PC-3 (cell line): ENCODE measurements at regions not wholly inside any gene's neighbourhood (a gene's known extent, or its start where the extent isn't known, plus 50 kb on each side); places are given as distances from the start of the nearest gene placed in this dataset.

ENCODE experiments used
- ATAC-seq: fragments of 200-7000 bp; cut with Tn5 transposase; 2 replicates; pipeline ENCODE4 v1.9.1; 2020; ENCODE audit warnings: mild to moderate bottlenecking, moderate library complexity
- BruUV-seq: library from RNA; stranded (reverse); fragments of 400-500 nt; replicated peaks from 2 replicates; lab custom pipeline; 2021; lab: Mats Ljungman, UMichigan
- CTCF ChIA-PET: fragments of 300-600 bp; sonication (Branson Sonifier 250); formaldehyde crosslinking; loops from one replicate; lab custom pipeline; 2022; ENCODE audit warnings: antibody characterized with exemption; lab: Charles Lee
- POLR2A ChIA-PET: fragments of 300-600 bp; sonication (Branson Sonifier 250); formaldehyde crosslinking; loops from one replicate; lab custom pipeline; 2022; ENCODE audit warnings: antibody characterized with exemption; ENCODE audit not compliant: unreplicated experiment; lab: Charles Lee
- DNase-seq: peaks from one replicate; pipeline ENCODE4 v3.0.0-alpha.2; 2015
- H2AFZ ChIP-seq: fragments of 300-600 bp; sonication (generic); 2 replicates; pipeline ENCODE4 v1.6.0; 2016; ENCODE audit warnings: antibody characterized with exemption, low read length
- H3F3A ChIP-seq: fragments of 300-600 bp; sonication (generic); one replicate; pipeline ENCODE4 v1.6.0; 2017; ENCODE audit warnings: antibody characterized with exemption, low read length, control low read depth, mild to moderate bottlenecking; ENCODE audit not compliant: unreplicated experiment
- H3K27ac ChIP-seq: fragments of 300-600 bp; sonication (generic); 2 replicates; pipeline ENCODE4 v1.5.1; 2016; ENCODE audit warnings: mild to moderate bottlenecking, low read length
- H3K27me3 ChIP-seq: fragments of 300-600 bp; sonication (generic); 2 replicates; pipeline ENCODE4 v1.6.1; 2016; ENCODE audit warnings: low read length, mixed read lengths
- H3K36me3 ChIP-seq: fragments of 300-600 bp; sonication (generic); 2 replicates; pipeline ENCODE4 v1.6.1; 2016; ENCODE audit warnings: low read depth, mixed run types, low read length, mixed read lengths
- H3K4me1 ChIP-seq: fragments of 300-600 bp; sonication (generic); 2 replicates; pipeline ENCODE4 v1.5.1; 2016; ENCODE audit warnings: low read length; ENCODE audit not compliant: insufficient read depth
- H3K4me2 ChIP-seq: fragments of 300-600 bp; sonication (generic); 2 replicates; pipeline ENCODE4 v1.6.0; 2016; ENCODE audit warnings: low read length
- H3K4me3 ChIP-seq: fragments of 300-600 bp; sonication (generic); 2 replicates; pipeline ENCODE4 v1.5.1; 2016; ENCODE audit warnings: mild to moderate bottlenecking, low read length, mixed read lengths
- H3K79me2 ChIP-seq: fragments of 300-600 bp; sonication (generic); 2 replicates; pipeline ENCODE4 v1.6.1; 2017; ENCODE audit warnings: low read length, mixed read lengths
- H3K9ac ChIP-seq: fragments of 300-600 bp; sonication (generic); 2 replicates; pipeline ENCODE4 v1.6.0; 2016; ENCODE audit warnings: mild to moderate bottlenecking, low read length
- H3K9me2 ChIP-seq: fragments of 300-600 bp; sonication (generic); replicated peaks from 2 replicates; pipeline ENCODE4 v1.6.1; 2016; ENCODE audit warnings: mixed run types, low read length, mixed read lengths
- H3K9me3 ChIP-seq: fragments of 300-600 bp; sonication (generic); 2 replicates; pipeline ENCODE4 v1.6.1; 2016; ENCODE audit warnings: low read length, mixed read lengths
- H4K20me1 ChIP-seq: fragments of 300-600 bp; sonication (generic); 2 replicates; pipeline ENCODE4 v1.6.1; 2016; ENCODE audit warnings: low read length, mixed read lengths
- EZH2 ChIP-seq: fragments of 300-600 bp; sonication (generic); IDR thresholded peaks from one replicate; pipeline ENCODE4 v1.6.1; 2017; ENCODE audit warnings: antibody characterized with exemption, mild to moderate bottlenecking, low read length; ENCODE audit not compliant: unreplicated experiment
- EZH2phosphoT487 ChIP-seq: fragments of 300-600 bp; sonication (generic); IDR thresholded peaks from 2 replicates; pipeline ENCODE4 v1.6.1; 2018; ENCODE audit warnings: mild to moderate bottlenecking, antibody characterized with exemption, low read length, borderline replicate concordance
- intact Hi-C: fragments of 100-400 bp; cut with micrococcal nuclease; formaldehyde crosslinking; loops from 2 replicates; pipeline ENCODE4 v1.9.0; 2023
- TF ChIP-seq, protein P1 (sequence below): fragments of 300-600 bp; sonication (generic); conservative IDR thresholded peaks from 2 replicates; pipeline ENCODE4 v1.5.1; 2017; ENCODE audit warnings: antibody characterized with exemption, low read depth, mild to moderate bottlenecking, low read length

DNA sequence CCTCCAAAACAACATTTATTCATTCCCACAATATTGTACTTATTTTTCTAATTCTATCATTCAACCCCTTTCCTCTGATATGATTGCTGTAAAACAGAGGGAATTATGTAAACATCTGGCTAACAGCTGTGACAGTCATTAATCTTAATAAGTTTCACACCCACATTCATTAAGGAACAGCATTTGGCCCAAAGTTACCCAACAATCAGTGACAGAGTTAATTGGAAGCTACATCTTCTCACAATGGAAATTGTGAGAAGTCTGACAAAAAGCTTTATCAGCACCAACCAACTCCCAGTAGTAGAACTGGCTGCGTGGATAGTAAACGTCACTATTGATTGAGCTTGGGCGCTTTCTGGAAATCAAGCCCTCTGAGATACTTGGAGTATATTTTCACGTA lies 165.8 kb upstream of the SLC24A5 start:
- H3K9me2 ChIP-seq: no peaks in the 10 kb centered on the region
- DNase-seq (no peak), ATAC-seq (no peak)
- no peak overlapping the region for H3K27ac ChIP-seq
- intact Hi-C loops: no loop called here
- no peak overlapping the region for H3K4me3 ChIP-seq
- H3K36me3 ChIP-seq: no peaks in the 10 kb centered on the region
- no peaks in the 10 kb centered on the region for H3F3A ChIP-seq
- H2AFZ ChIP-seq: no peak overlapping the region
- no peak overlapping the region for H3K9ac ChIP-seq
- H3K4me1 ChIP-seq: peaks cover 11% of the 10 kb centered on the region
- ChIA-PET CTCF (no interaction called here), POLR2A (no interaction called here)
- H3K27me3 ChIP-seq: no peaks in the 10 kb centered on the region
- H3K4me2 ChIP-seq: no peak overlapping the region
- no peak for TF ChIP-seq EZH2
- no peak for TF ChIP-seq EZH2phosphoT487
- TF ChIP-seq, protein P1, sequence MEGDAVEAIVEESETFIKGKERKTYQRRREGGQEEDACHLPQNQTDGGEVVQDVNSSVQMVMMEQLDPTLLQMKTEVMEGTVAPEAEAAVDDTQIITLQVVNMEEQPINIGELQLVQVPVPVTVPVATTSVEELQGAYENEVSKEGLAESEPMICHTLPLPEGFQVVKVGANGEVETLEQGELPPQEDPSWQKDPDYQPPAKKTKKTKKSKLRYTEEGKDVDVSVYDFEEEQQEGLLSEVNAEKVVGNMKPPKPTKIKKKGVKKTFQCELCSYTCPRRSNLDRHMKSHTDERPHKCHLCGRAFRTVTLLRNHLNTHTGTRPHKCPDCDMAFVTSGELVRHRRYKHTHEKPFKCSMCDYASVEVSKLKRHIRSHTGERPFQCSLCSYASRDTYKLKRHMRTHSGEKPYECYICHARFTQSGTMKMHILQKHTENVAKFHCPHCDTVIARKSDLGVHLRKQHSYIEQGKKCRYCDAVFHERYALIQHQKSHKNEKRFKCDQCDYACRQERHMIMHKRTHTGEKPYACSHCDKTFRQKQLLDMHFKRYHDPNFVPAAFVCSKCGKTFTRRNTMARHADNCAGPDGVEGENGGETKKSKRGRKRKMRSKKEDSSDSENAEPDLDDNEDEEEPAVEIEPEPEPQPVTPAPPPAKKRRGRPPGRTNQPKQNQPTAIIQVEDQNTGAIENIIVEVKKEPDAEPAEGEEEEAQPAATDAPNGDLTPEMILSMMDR: no peak
- no peaks in the 10 kb centered on the region for H3K9me3 ChIP-seq
- H4K20me1 ChIP-seq: no peaks in the 10 kb centered on the region
- BruUV-seq: no TSS peak
- H3K79me2 ChIP-seq: no peaks in the 10 kb centered on the region

DNA sequence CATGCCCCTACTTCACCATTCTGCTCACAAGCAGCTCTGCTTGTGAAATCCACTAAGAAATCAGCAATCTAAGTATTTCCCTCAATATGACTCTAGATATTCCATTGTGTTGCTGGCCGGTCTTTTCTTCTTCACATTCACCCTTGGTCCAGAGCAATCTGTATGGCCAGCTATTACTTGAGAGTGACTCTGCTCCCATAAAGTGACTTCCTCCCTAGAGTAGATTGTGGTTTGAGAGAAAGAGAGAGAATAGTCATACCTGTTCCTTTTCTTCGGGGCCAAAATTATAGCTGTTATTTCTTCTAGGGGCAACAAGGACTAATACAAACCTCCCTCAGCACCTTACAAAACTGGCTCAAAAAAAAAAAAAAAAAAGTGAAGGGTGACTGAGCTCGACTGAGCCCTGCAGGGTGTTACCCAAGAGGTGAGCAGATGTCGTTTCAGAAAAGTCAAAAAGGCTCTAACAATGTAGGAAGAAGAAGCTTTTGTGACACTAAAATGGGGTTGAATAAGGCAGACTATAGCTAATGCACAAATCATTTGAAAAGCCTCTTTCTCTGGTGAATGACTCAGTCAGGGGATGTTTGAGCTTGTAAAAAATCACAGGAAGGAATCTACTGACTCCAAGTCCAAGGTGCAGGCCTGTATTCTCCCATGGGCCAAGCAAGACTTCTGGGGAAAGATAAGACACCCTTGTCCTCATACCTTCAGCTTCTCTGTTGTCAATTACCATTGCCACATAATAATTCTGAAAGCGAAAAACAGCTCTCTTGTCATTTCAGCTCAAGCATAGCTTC lies 161.0 kb upstream of the SLC24A5 start:
- ChIA-PET POLR2A (interaction anchor here (0.6 kb wide), 1 partner anchor 227 kb away, joined by 3 read pairs; no protein-coding TSS in a partner anchor), CTCF (interaction anchor here (1.1 kb wide), 1 partner anchor 153 kb away, joined by 4 read pairs; no protein-coding TSS in a partner anchor)
- Histone ChIP-seq H3K27ac (peak overlapping the region; percentile 40; the same call in 1 of the 2 replicates), H4K20me1 (no peaks in the 10 kb centered on the region), H3K4me1 (peaks cover 18% of the 10 kb centered on the region), H3K9me3 (no peaks in the 10 kb centered on the region), H3K9ac (no peak overlapping the region), H3K36me3 (no peaks in the 10 kb centered on the region), H3K27me3 (no peaks in the 10 kb centered on the region), H3K79me2 (no peaks in the 10 kb centered on the region), H2AFZ (no peak overlapping the region), H3K4me2 (0 out of 2 replicates have a peak overlapping the region, but pooled peaks have one; percentile 31), H3K9me2 (no peaks in the 10 kb centered on the region), H3F3A (no peaks in the 10 kb centered on the region), H3K4me3 (no peak overlapping the region)
- DNase-seq (peak; percentile 49), ATAC-seq (peak; percentile 89)
- no TSS peak for BruUV-seq
- intact Hi-C loops: no loop called here
- TF ChIP-seq EZH2 (no peak), EZH2phosphoT487 (no peak)
- TF ChIP-seq, protein P1: no peak
